IMR-90 (cell line): ENCODE measurements at regions not wholly inside any gene's neighbourhood (a gene's known extent, or its start where the extent isn't known, plus 50 kb on each side); places are given as distances from the start of the nearest gene placed in this dataset.
"Not testable (repeated sequence)": the region's sequence is repeated elsewhere in the genome, so short reads cannot be mapped to it uniquely, and the experiment has no call there.

Experiments
- ATAC-seq: fragments of 200-7000 bp; cut with Tn5 transposase; 2 replicates; pipeline ENCODE4 v1.9.1; 2020; ENCODE audit warnings: low read depth, mild to moderate bottlenecking, moderate library complexity
- BruUV-seq: library from RNA; stranded (reverse); fragments of 400-500 nt; replicated peaks from 2 replicates; lab custom pipeline; 2021; lab: Mats Ljungman, UMichigan
- CTCF ChIA-PET: fragments of 300-600 bp; formaldehyde crosslinking; extraction: SDS; loops from one replicate; lab custom pipeline; 2021; ENCODE audit warnings: antibody characterized with exemption; lab: Yijun Ruan, JAX
- POLR2A ChIA-PET: fragments of 300-600 bp; sonication (Branson Sonifier 250); formaldehyde crosslinking; loops from one replicate; lab custom pipeline; 2022; ENCODE audit warnings: antibody characterized with exemption; ENCODE audit not compliant: unreplicated experiment; lab: Charles Lee
- DNase-seq: peaks from one replicate; pipeline ENCODE4 v3.0.0; 2013
- H2AFZ ChIP-seq: replicated peaks from 2 replicates; pipeline ENCODE3; 2013; ENCODE audit warnings: low read length, mild to moderate bottlenecking; ENCODE audit not compliant: poor library complexity
- H2AK5ac ChIP-seq: 2 replicates; pipeline ENCODE4 v1.6.1; 2013; ENCODE audit warnings: low read depth, low read length, inconsistent platforms
- H2AK9ac ChIP-seq: replicated peaks from 2 replicates; pipeline ENCODE3; 2013; ENCODE audit warnings: mild to moderate bottlenecking, low read depth, low read length, moderate library complexity; ENCODE audit not compliant: poor library complexity
- H2BK120ac ChIP-seq: 2 replicates; pipeline ENCODE4 v1.6.1; 2013; ENCODE audit warnings: low read depth, low read length, inconsistent platforms
- H2BK15ac ChIP-seq: 3 replicates; pipeline ENCODE4 v1.6.1; 2013; ENCODE audit warnings: low read depth, low read length, inconsistent platforms
- H2BK20ac ChIP-seq: 2 replicates; pipeline ENCODE4 v1.6.1; 2013; ENCODE audit warnings: low read depth, mild to moderate bottlenecking, inconsistent platforms, low read length, moderate library complexity
- H2BK5ac ChIP-seq: 2 replicates; pipeline ENCODE4 v1.6.1; 2013; ENCODE audit warnings: mild to moderate bottlenecking, low read depth, low read length, inconsistent platforms; ENCODE audit not compliant: poor library complexity, severe bottlenecking
- H3K14ac ChIP-seq: replicated peaks from 2 replicates; pipeline ENCODE4 v1.6.1; 2013; ENCODE audit warnings: low read depth, low read length, inconsistent platforms
- H3K18ac ChIP-seq: 2 replicates; pipeline ENCODE4 v1.6.1; 2013; ENCODE audit warnings: low read depth, low read length, control low read depth
- H3K23ac ChIP-seq: 2 replicates; pipeline ENCODE4 v1.6.1; 2013; ENCODE audit warnings: low read depth, low read length, inconsistent platforms
- H3K27ac ChIP-seq: 2 replicates; pipeline ENCODE4 v1.5.1; 2013; ENCODE audit warnings: mild to moderate bottlenecking, control low read depth, low read length; ENCODE audit not compliant: insufficient read depth
- H3K27me3 ChIP-seq: 2 replicates; pipeline ENCODE4 v1.6.1; 2013; ENCODE audit warnings: low read length; ENCODE audit not compliant: control insufficient read depth, insufficient read depth
- H3K36me3 ChIP-seq: 2 replicates; pipeline ENCODE4 v1.6.1; 2013; ENCODE audit warnings: low read length, mixed read lengths; ENCODE audit not compliant: control insufficient read depth, insufficient read depth
- H3K4ac ChIP-seq: 2 replicates; pipeline ENCODE4 v1.6.1; 2013; ENCODE audit warnings: low read depth, low read length, inconsistent platforms
- H3K4me1 ChIP-seq: 2 replicates; pipeline ENCODE4 v1.6.1; 2013; ENCODE audit warnings: low read length, mixed read lengths; ENCODE audit not compliant: control insufficient read depth, insufficient read depth
- H3K4me2 ChIP-seq: 2 replicates; pipeline ENCODE4 v1.6.1; 2013; ENCODE audit warnings: low read depth, mild to moderate bottlenecking, control low read depth, low read length, moderate library complexity
- H3K4me3 ChIP-seq: 2 replicates; pipeline ENCODE4 v1.5.1; 2013; ENCODE audit warnings: low read depth, mild to moderate bottlenecking, control low read depth, low read length, moderate library complexity; ENCODE audit not compliant: insufficient read depth
- H3K56ac ChIP-seq: 2 replicates; pipeline ENCODE4 v1.6.1; 2013; ENCODE audit warnings: low read length, inconsistent platforms; ENCODE audit not compliant: insufficient read depth; ENCODE audit errors: extremely low read depth
- H3K79me1 ChIP-seq, 2 experiments: 2 replicates each; pipeline ENCODE4 v1.6.1; 2013; ENCODE audit warnings: low read length in 2 of 2, inconsistent platforms in 1 of 2, low read depth in 1 of 2
- H3K9ac ChIP-seq: 2 replicates; pipeline ENCODE4 v1.6.1; 2013; ENCODE audit warnings: low read depth, low read length, control low read depth
- H3K9me1 ChIP-seq: 2 replicates; pipeline ENCODE4 v1.6.1; 2013; ENCODE audit warnings: low read length, inconsistent platforms; ENCODE audit not compliant: insufficient read depth
- H3K9me3 ChIP-seq: 2 replicates; pipeline ENCODE4 v1.6.1; 2013; ENCODE audit warnings: low read length; ENCODE audit not compliant: control insufficient read depth, insufficient read depth
- H4K20me1 ChIP-seq: 2 replicates; pipeline ENCODE4 v1.6.1; 2013; ENCODE audit warnings: low read length, inconsistent platforms; ENCODE audit not compliant: insufficient read depth
- H4K5ac ChIP-seq: 2 replicates; pipeline ENCODE4 v1.6.1; 2013; ENCODE audit warnings: mild to moderate bottlenecking, low read depth, low read length, control low read depth
- H4K8ac ChIP-seq, 2 experiments: 2 replicates each; pipeline ENCODE4 v1.6.1; 2013; ENCODE audit warnings: low read depth in 2 of 2, low read length in 2 of 2, control low read depth in 1 of 2, inconsistent platforms in 1 of 2
- H4K91ac ChIP-seq: 2 replicates; pipeline ENCODE4 v1.6.1; 2013; ENCODE audit warnings: low read depth, low read length, inconsistent platforms; ENCODE audit not compliant: insufficient read depth
- MAZ ChIP-seq: IDR thresholded peaks from 2 replicates; pipeline ENCODE4 v1.6.1; 2012; ENCODE audit warnings: low read depth, mild to moderate bottlenecking, low read length, improper control_type of control experiment, moderate library complexity, borderline replicate concordance
- RAD21 ChIP-seq: IDR thresholded peaks from 2 replicates; pipeline ENCODE4 v1.6.1; 2012; ENCODE audit warnings: low read length, improper control_type of control experiment
- SMC3 ChIP-seq: fragments of 150-350 bp; IDR thresholded peaks from 2 replicates; pipeline ENCODE4 v1.6.1; 2016; ENCODE audit warnings: low read depth, mild to moderate bottlenecking, antibody characterized with exemption, low read length, moderate library complexity
- WGBS, 2 experiments: methylation state at CpG; one replicate each; pipeline versions ENCODE4 v1.1.5 to v1.1.7; 2013; ENCODE audit warnings: missing lambda C conversion rate in 2 of 2; ENCODE audit not compliant: insufficient read length in 1 of 2; ENCODE audit errors: extremely low coverage in 2 of 2; 5-methylcytosine and 5-hydroxymethylcytosine counted together
- dilution Hi-C: fragments of 300-500 bp; cut with HindIII; formaldehyde crosslinking; loops from one replicate; pipeline ENCODE4 v1.14.3; 2018; ENCODE audit warnings: low sequenced_read_pairs; ENCODE audit not compliant: unreplicated experiment
- in situ Hi-C: fragments of 300-500 bp; cut with MboI; formaldehyde crosslinking; loops from 3 replicates; pipeline ENCODE4 v1.14.3; 2019; ENCODE audit warnings: low sequenced_read_pairs, inconsistent platforms, mixed read lengths
- intact Hi-C: fragments of 100-400 bp; cut with micrococcal nuclease; formaldehyde crosslinking; loops from 2 replicates; pipeline ENCODE4 v1.10.0; 2022
- TF ChIP-seq, protein P1 (sequence below): conservative IDR thresholded peaks from 2 replicates; pipeline ENCODE4 v1.5.1; 2012; ENCODE audit warnings: mild to moderate bottlenecking, low read depth, low read length, improper control_type of control experiment

DNA sequence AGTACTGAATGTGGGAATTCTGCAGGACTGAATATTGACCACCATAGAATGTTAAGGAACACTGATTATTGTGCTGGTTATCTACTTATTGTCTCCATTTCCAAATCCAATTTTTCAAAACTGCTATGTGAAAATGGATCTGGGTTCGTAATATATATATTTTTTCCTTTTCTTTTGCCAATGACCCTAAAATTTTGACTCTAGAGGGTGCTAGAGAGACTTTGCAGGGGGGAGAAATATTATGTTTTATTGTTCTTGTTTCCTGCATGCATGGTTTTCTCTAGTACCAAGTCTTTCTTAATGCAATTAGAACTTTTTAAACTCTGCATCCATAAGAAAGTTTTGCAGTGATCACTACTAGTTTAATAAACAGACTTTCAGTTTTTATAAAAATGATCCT is 1256.9 kb downstream of the BRINP3 start:
- H3K9me3 ChIP-seq, result no peaks in the 10 kb centered on the region
- no peak overlapping the region for H2BK5ac ChIP-seq
- H2BK15ac ChIP-seq, result no peak overlapping the region
- POLR2A ChIA-PET, result no interaction called here
- no peaks in the 10 kb centered on the region for H3K27me3 ChIP-seq
- no peak overlapping the region for H2AK9ac ChIP-seq
- no peaks in the 10 kb centered on the region for H3K9me1 ChIP-seq
- dilution Hi-C loops (no loop called here), in situ Hi-C loops (no loop called here), intact Hi-C loops (no loop called here)
- no peak overlapping the region for H3K9ac ChIP-seq
- no peak overlapping the region for H2AK5ac ChIP-seq
- DNase-seq (no peak), ATAC-seq (no peak)
- no peaks in the 10 kb centered on the region for H3K79me1 ChIP-seq
- no peak overlapping the region for H3K56ac ChIP-seq
- H3K4me1 ChIP-seq, result no peaks in the 10 kb centered on the region
- H3K4ac ChIP-seq, result no peak overlapping the region
- no CpG with 5 or more reads among the region's 1 CpG for WGBS, 2 experiments
- H3K14ac ChIP-seq, result no peak overlapping the region
- no peak overlapping the region for H4K91ac ChIP-seq
- no peak overlapping the region for H2BK20ac ChIP-seq
- no peak overlapping the region for H2BK120ac ChIP-seq
- no peak overlapping the region for H3K27ac ChIP-seq
- H2AFZ ChIP-seq, result no peak overlapping the region
- no peak overlapping the region for H4K5ac ChIP-seq
- no peaks in the 10 kb centered on the region for H4K20me1 ChIP-seq
- no TSS peak for BruUV-seq
- H3K4me2 ChIP-seq, result no peak overlapping the region
- no peak overlapping the region for H4K8ac ChIP-seq
- H3K4me3 ChIP-seq, result no peak overlapping the region
- CTCF ChIA-PET, result interaction anchor here (1.1 kb wide), 1 partner anchor 17 kb away, joined by 4 read pairs; no protein-coding TSS in a partner anchor
- H3K18ac ChIP-seq, result no peak overlapping the region
- H3K36me3 ChIP-seq, result no peaks in the 10 kb centered on the region
- TF ChIP-seq, protein P1, sequence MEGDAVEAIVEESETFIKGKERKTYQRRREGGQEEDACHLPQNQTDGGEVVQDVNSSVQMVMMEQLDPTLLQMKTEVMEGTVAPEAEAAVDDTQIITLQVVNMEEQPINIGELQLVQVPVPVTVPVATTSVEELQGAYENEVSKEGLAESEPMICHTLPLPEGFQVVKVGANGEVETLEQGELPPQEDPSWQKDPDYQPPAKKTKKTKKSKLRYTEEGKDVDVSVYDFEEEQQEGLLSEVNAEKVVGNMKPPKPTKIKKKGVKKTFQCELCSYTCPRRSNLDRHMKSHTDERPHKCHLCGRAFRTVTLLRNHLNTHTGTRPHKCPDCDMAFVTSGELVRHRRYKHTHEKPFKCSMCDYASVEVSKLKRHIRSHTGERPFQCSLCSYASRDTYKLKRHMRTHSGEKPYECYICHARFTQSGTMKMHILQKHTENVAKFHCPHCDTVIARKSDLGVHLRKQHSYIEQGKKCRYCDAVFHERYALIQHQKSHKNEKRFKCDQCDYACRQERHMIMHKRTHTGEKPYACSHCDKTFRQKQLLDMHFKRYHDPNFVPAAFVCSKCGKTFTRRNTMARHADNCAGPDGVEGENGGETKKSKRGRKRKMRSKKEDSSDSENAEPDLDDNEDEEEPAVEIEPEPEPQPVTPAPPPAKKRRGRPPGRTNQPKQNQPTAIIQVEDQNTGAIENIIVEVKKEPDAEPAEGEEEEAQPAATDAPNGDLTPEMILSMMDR, result peak; percentile 51
- TF ChIP-seq RAD21 (peak; percentile 27; the same call in 1 of the 2 replicates), MAZ (no peak), SMC3 (peak; percentile 22; the same call in 1 of the 2 replicates)
- no peak overlapping the region for H3K23ac ChIP-seq

DNA sequence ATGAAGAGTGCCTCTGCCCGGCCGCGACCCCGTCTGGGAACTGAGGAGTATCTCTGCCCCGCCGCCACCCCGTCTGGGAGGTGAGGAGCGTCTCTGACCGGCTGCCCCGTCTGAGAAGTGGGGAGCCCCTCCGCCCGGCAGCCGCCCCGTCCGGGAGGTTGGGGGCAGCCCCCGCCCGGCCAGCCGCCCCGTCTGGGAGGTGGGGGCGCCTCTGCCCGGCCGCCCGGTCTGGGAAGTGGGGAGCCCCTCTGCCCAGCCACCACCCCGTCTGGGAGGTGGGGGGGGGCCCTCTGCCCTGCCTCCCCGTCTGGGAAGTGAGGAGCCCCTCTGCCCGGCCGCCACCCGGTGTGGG is 1251.9 kb downstream of the BRINP3 start:
- H4K91ac ChIP-seq, POLR2A ChIA-PET, H3K18ac ChIP-seq, ATAC-seq, H3K4me1 ChIP-seq, H4K20me1 ChIP-seq, CTCF ChIA-PET, H2AK9ac ChIP-seq, H2BK20ac ChIP-seq, H3K79me1 ChIP-seq, H3K56ac ChIP-seq, H3K9me3 ChIP-seq, in situ Hi-C loops, BruUV-seq, H2AFZ ChIP-seq, H3K23ac ChIP-seq, H3K14ac ChIP-seq, H2AK5ac ChIP-seq, intact Hi-C loops, H3K36me3 ChIP-seq, H3K4me3 ChIP-seq, H2BK15ac ChIP-seq, DNase-seq, H3K9me1 ChIP-seq, H2BK120ac ChIP-seq, H3K9ac ChIP-seq, dilution Hi-C loops, H2BK5ac ChIP-seq, H4K5ac ChIP-seq, H4K8ac ChIP-seq, H3K4me2 ChIP-seq, H3K4ac ChIP-seq, H3K27ac ChIP-seq, H3K27me3 ChIP-seq: not testable (repeated sequence)
- no CpG with 5 or more reads among the region's 28 CpGs for WGBS, 2 experiments
